Stimulated activated CD4-positive, alpha-beta T cell treated with anti-CD3 and anti-CD28 coated beads, Interleukin-2, amount 100 ng/mL, for 24 hours (primary cell): ENCODE measurements at regions not wholly inside any gene's neighbourhood (a gene's known extent, or its start where the extent isn't known, plus 50 kb on each side); places are given as distances from the start of the nearest gene placed in this dataset.
"Not testable (repeated sequence)": the region's sequence is repeated elsewhere in the genome, so short reads cannot be mapped to it uniquely, and the experiment has no call there.

ENCODE experiments used
- DNase-seq, 2 donors: peaks; one replicate each; pipeline ENCODE4 v3.0.0-alpha.2; 2020

GRCh38 chrX:52585892-52586291 lies 68.8 kb downstream of the SSX7 start:
- DNase-seq = no peak

GRCh38 chrX:52577464-52578173 lies 60.8 kb upstream of the XAGE1B start:
- no peak for DNase-seq

GRCh38 chrX:52576946-52577345 lies 60.1 kb upstream of the XAGE1B start:
- DNase-seq = no peak

GRCh38 chrX:52576474-52576873 lies 59.6 kb upstream of the XAGE1B start:
- no peak for DNase-seq

- DNase-seq = peak; percentile 14 to 26
Measured at GRCh38 chrX:52574416-52575275, 57.8 kb upstream of the XAGE1B start.

- not testable (repeated sequence) for DNase-seq
Measured at GRCh38 chrX:52568146-52568545, 51.3 kb upstream of the XAGE1B start.
